GM18498 (cell line): ENCODE measurements at regions not wholly inside any gene's neighbourhood (a gene's known extent, or its start where the extent isn't known, plus 50 kb on each side); places are given as distances from the start of the nearest gene placed in this dataset.
"Not testable (repeated sequence)": the region's sequence is repeated elsewhere in the genome, so short reads cannot be mapped to it uniquely, and the experiment has no call there.

Source experiments
- ATAC-seq: cut with Tn5 transposase; IDR thresholded peaks from one replicate; pipeline ENCODE4 v1.9.1; 2021; ENCODE audit warnings: mild to moderate bottlenecking, moderate library complexity; ENCODE audit not compliant: unreplicated experiment

DNA sequence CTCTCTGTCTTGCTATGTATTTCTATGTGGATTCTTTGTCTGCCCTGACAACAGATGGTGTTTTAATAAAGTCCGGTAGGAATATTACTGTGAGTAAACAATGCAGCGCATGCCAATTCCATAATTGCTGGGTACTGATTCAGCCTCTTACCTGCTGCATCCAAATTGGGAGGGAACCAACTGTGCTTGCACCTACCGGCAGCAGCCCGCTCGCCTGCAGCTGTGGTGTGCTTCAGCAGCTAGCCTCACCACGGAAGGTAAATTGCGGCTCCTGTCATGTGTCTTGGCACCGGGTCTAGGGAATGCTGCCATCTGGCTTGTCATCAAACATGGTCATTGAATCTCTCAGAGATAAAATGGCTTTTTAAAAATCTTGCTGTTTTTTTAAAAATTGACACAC is 704.8 kb upstream of the SLC35B3 start:
- ATAC-seq = no peak

GRCh38 chr6:9139746-9140145 is 704.4 kb upstream of the SLC35B3 start:
- ATAC-seq = no peak

GRCh38 chr6:9138936-9139335 is 703.6 kb upstream of the SLC35B3 start:
- no peak for ATAC-seq

- ATAC-seq = no peak
These were observed 700.9 kb upstream of the SLC35B3 start for GRCh38 chr6:9136141-9136822.

- ATAC-seq = no peak
These were observed 696.3 kb upstream of the SLC35B3 start for GRCh38 chr6:9131616-9132015.

- ATAC-seq = no peak
These were observed 695.9 kb upstream of the SLC35B3 start for GRCh38 chr6:9131201-9131600.

GRCh38 chr6:9128970-9129369 is 693.6 kb upstream of the SLC35B3 start:
- ATAC-seq = no peak

DNA sequence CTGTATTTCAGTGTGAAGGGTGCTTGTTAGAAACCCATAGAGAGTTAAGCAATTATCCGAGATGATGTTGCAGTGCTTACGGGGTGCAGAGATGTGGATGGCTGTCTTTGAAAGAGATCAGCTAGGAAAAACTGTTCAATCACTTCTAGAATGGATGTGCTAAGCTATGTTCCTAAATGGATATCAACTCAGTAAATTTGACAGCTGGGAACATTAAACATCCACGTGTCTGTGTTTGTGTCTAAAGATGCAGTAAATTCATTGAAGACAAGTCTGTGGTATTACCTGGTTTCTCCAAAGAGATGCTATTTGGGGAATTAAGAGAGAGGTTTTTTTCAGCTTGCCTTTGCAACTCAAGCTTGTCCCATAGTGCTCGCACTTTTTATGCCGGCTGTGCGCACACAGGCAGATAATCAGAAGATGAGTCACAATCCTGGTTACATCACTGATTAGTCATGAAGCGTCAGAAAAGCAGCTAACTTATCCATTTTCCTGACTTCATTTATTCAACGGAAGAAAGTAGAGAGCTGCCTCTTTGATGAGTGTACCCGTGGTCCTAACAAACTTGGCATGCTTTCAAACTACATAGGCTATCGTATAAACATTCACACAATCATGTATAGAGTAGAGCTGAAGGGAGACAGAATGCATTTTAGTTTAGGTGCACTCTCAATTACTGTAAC is 691.7 kb upstream of the SLC35B3 start:
- ATAC-seq = no peak

DNA sequence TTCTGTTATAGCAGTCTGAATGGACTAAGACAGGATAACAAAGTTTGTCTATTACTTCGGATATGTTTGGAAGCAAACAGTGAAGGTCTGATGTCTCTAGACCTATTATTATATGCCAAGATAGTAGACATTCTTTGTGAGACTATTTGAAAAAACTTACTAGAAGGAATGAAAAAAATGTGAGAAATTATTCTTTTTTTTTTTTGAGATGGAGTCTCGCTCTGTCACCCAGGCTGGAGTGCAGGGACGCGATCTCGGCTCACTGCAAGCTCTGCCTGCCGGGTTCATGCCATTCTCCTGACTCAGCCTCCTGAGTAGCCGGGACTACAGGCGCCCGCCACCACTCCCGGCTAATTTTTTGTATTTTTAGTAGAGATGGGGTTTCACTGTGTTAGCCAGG is 690.7 kb upstream of the SLC35B3 start:
- not testable (repeated sequence) for ATAC-seq

DNA sequence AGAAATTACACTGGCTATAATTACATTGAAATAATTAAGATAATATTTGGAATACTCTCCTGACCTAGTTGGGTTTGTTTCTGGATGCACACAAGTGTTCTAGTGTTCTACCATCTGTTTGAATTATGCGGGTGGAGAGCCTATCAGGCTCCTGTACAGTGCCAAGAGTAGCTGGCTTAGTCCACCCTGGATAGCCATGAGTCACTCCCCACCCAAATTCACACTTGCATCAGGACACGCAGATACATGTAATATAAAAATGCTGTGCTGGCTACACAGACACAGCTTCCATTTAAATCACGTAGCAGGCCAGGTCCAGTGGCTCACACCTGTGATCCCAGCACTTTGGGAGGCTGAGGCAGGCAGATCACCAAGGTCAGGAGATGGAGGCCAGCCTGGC is 686.2 kb upstream of the SLC35B3 start:
- ATAC-seq = no peak

DNA sequence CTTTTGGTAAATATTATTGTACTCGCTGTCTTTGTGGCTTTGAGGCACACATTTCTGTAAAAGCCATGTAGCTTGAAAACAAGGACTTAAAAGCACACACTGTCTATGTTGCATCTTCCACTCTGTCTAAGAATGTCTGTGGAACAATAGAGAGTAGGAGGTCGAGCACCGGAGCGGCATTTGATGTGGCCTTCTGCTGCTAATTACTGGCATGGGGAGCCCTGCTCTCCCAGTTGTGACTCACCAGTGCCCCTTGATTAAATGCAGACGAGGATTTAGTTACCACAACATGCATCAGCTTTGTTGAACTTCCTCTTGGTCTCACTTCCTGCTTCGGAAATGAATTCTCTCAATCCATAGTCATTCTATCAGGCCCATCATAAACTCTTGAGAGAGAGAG is 680.7 kb upstream of the SLC35B3 start:
- ATAC-seq = no peak

GRCh38 chr6:9112544-9112943 is 677.2 kb upstream of the SLC35B3 start:
- ATAC-seq = no peak

GRCh38 chr6:9103876-9104521 is 668.7 kb upstream of the SLC35B3 start:
- ATAC-seq = no peak

DNA sequence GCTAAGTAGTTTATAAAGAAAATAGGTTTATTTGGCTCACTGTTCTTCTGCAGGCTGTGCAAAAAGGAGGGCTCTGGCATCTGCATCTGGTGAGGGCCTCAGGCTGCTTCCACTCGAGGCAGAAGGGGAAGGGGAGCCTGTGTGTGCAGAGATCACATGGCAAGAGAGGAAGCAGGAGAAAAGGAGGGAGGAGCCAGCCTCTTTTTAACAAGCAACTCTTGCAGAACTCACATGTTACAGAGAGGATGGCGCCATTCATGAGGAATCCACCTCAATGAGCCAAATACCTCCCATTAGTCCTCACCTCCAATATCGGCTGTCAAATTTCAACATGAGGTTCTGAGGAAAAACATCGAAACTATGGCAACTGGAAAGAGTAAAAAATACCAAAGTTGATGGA is 666.6 kb upstream of the SLC35B3 start:
- no peak for ATAC-seq

DNA sequence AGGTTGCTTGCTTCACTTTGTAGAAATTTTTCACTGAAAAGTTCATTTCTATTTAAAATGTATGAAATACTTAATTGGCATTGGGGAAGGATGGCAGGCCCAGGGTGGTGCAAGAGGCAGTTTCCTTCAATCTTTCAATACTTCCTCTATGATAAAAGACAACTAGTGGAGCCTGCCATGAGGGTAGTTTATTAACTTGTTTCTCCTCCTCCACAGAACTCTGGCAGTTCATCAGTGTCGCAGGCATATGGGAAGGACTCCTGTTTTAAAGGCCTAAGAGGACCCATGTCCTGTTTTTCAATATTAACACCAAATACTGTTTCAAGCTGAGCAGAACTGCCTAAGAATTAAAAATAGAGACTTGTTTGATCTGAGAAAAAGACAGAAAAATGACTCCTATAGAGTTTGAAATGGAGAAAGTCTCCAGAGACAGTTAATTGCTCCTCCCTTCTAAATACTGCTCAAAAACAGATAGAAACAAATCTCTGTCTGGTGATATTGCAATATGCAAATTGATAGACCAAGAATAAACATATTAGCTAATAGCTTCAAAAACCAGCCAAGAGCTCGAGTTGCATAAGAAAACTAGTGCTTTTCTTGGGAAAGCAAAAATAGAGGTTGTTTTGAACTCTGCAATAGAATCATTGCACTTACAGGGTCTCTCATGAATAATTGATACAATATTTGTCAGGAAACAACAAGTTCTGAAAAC is 665.7 kb upstream of the SLC35B3 start:
- ATAC-seq = no peak

GRCh38 chr6:9095729-9096128 is 660.4 kb upstream of the SLC35B3 start:
- ATAC-seq = no peak

GRCh38 chr6:9095137-9095536 is 659.8 kb upstream of the SLC35B3 start:
- no peak for ATAC-seq

GRCh38 chr6:9089724-9090123 is 654.4 kb upstream of the SLC35B3 start:
- ATAC-seq = no peak

DNA sequence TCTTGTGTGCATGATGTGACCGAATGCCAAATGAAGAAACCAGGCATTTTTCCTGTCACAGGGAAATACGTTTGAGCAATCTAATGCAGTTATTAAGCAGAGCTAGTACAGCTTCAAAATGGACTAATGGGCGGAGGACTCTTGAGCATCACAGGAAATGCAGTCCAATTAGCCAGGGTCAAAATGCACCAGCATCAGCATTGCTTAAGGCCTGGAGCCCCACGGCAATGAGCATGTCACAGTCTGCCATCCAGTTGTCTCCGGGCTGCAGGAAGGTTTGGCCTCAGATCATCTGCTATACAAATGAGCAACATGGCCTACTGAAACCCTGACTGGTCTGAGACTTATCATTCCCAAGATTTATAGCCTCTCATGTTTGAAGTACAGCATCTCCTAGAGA is 652.1 kb upstream of the SLC35B3 start:
- no peak for ATAC-seq

DNA sequence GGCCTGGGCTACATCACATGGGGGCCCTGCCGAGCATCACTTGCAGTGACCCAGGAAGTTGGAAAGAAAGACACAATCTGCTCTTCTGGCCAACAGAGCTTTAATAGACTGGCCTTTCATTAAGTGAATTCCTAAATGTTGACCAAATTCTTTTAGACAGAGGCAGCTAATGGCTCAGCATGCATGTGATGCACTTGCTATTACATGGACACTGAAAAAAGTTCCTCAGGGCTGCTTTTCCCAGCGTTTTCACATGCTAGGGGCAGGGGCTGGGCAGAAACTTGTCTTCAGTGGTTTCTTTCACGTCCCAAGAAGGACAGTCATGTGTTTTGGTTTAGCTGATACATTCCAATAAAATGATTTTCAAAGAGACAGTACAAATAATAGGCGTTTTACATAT is 651.0 kb upstream of the SLC35B3 start:
- no peak for ATAC-seq

- no peak for ATAC-seq
These were observed 650.3 kb upstream of the SLC35B3 start for GRCh38 chr6:9085709-9086070.
